Stimulated activated naive CD8-positive, alpha-beta T cell treated with anti-CD3 and anti-CD28 coated beads, Interleukin-15, amount 100 ng/mL, for 72 hours (primary cell): ENCODE measurements at regions not wholly inside any gene's neighbourhood (a gene's known extent, or its start where the extent isn't known, plus 50 kb on each side); places are given as distances from the start of the nearest gene placed in this dataset.
"Not testable (repeated sequence)": the region's sequence is repeated elsewhere in the genome, so short reads cannot be mapped to it uniquely, and the experiment has no call there.

Source experiments
- ATAC-seq: fragments of 150-1000 bp; cut with Tn5 transposase; 2 replicates; pipeline ENCODE4 v1.10.0; 2021; ENCODE audit warnings: mild to moderate bottlenecking, moderate library complexity
- DNase-seq, 2 donors: peaks; one replicate each; pipeline ENCODE4 v3.0.0; 2021 to 2022
- H3K27ac Mint-ChIP-seq, 2 donors: one replicate each; pipeline ENCODE4 v1.8.0; 2022; ENCODE audit warnings: mild to moderate bottlenecking in 2 of 2, mixed read lengths in 2 of 2, moderate library complexity in 2 of 2
- H3K27me3 Mint-ChIP-seq: one replicate; pipeline ENCODE4 v1.8.0; 2022; ENCODE audit warnings: mixed read lengths
- H3K4me1 Mint-ChIP-seq: one replicate; pipeline ENCODE4 v1.8.0; 2022; ENCODE audit warnings: mild to moderate bottlenecking, mixed read lengths
- H3K4me3 Mint-ChIP-seq, 2 donors: one replicate each; pipeline ENCODE4 v1.8.0; 2022; ENCODE audit warnings: mild to moderate bottlenecking in 2 of 2, mixed read lengths in 2 of 2, moderate library complexity in 1 of 2
- H3K9me3 Mint-ChIP-seq, 2 donors: one replicate each; pipeline ENCODE4 v1.8.0; 2022; ENCODE audit warnings: mixed read lengths in 2 of 2

DNA sequence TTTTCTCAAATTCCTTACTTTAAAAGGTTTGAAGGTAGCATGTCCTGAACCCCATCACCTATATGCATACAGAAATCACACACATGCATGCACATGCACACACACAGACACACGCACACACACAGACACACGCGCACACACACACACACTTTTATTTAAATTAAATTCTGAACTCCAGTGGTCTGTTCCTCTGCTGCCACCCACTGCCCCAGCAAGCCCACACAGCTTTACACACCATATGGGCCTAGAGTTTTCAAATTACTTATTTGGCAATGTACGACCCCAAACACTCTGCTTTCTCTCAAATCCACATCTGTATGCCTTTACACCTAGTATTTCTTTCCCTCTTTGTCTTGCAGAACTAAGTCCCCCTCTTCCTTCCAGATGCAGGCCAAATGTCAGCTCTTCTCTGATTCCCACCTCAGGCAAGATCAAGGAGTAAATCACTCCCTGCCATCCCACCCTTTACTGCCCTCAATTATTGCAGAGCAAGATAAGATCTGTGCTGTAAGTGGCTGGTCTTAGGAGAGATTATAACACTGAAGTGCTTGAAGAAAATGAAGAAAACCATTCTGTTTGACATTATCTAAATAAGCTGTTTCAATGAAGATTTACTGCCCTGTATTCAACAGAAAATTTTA, 429.9 kb upstream of the CXADR start:
- DNase-seq: no peak
- no peaks in the 10 kb centered on the region for H3K27me3 Mint-ChIP-seq
- ATAC-seq: no peak
- H3K9me3 Mint-ChIP-seq: peaks cover 6 to 8% of the 10 kb centered on the region in 2 donors
- H3K4me1 Mint-ChIP-seq: no peaks in the 10 kb centered on the region
- no peak overlapping the region for H3K4me3 Mint-ChIP-seq
- H3K27ac Mint-ChIP-seq: no peak overlapping the region

DNA sequence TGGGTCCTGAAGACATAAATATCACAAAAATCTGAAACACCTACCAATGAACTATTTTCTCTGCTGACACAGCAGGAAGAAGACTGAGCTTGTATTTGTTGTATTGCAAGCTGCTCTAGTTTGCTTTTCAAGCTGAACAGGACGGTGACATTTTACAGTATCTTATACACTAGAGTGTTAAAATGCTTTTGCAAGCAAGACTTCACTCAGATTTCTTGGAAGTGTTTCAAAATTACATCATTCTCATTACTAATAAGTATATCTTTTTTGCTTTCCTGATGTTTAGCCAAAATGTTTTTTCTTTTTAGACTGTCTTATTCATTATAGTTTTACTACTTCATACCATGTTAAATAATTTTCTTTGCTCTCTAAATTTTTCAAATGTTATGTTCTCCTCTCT, 427.1 kb upstream of the CXADR start:
- Mint-ChIP-seq H3K4me1 (no peaks in the 10 kb centered on the region), H3K27ac (no peak overlapping the region), H3K27me3 (no peaks in the 10 kb centered on the region), H3K4me3 (no peak overlapping the region), H3K9me3 (peaks cover 8 to 10% of the 10 kb centered on the region in 2 donors)
- ATAC-seq (no peak), DNase-seq (no peak)

DNA sequence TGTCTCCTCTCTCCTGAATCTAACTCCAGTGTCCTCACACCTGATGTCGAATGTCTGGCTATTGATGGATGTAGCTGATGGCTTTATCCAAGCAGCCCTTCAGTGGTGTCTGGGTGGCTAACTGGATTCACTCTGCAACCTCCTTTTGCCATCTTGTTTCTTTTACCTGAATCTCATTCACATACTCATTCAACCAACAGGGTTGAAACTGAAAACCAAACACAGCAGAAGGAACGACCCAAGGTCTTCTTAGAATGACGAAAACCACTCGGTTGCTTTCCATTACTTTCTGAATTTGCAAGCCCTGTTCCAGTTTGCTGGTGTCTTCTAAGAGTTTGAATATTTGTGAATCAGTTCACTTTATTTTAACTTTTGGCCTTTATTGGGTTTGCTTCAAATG, 424.3 kb upstream of the CXADR start:
- no peak overlapping the region for H3K27ac Mint-ChIP-seq
- no peak for DNase-seq
- no peak overlapping the region for H3K4me3 Mint-ChIP-seq
- no peaks in the 10 kb centered on the region for H3K4me1 Mint-ChIP-seq
- ATAC-seq: no peak
- H3K9me3 Mint-ChIP-seq: peaks cover 4 to 6% of the 10 kb centered on the region in 2 donors
- H3K27me3 Mint-ChIP-seq: no peaks in the 10 kb centered on the region

DNA sequence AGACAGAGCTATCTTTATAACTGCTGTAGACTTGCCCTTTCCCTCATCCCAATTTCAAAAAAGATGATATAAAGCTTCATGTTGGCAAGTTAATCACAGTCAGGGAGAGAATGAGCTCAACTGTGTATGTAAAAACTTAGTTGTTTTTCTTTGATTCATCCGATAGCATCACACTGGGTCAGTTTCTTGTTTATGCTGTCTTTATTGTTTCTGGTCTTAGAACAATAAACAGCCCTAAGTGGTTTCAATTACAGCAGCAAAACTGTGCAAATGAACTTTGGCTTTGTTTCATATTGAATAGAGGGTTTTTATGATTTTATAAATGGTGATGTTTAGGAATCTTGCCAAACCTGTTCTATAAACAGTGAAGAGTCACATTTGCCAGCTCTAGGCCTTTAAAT, 423.8 kb upstream of the CXADR start:
- no peak for DNase-seq
- Mint-ChIP-seq H3K9me3 (peaks cover 4 to 7% of the 10 kb centered on the region in 2 donors), H3K27me3 (no peaks in the 10 kb centered on the region), H3K27ac (no peak overlapping the region), H3K4me1 (no peaks in the 10 kb centered on the region), H3K4me3 (no peak overlapping the region)
- no peak for ATAC-seq

DNA sequence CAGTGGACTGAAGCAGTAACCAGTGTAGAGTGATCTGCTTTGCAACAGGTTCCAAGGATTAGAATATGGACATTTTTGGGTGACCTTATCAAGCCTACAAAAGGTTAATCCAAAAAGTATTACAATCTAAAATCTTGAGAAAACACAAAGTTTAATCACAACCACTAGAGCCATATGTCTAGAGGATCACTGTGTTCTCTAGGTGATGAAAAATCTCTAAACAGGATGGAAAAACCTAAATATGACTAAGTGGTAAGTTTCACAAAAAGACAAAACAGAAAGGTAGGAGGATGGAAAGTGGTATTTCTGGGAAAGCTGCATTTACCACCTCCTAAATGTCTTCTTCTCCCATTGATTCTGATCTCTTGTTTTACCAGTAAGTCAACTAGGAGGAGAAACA, 411.1 kb upstream of the CXADR start:
- Mint-ChIP-seq H3K27ac (no peak overlapping the region), H3K4me1 (no peaks in the 10 kb centered on the region)

DNA sequence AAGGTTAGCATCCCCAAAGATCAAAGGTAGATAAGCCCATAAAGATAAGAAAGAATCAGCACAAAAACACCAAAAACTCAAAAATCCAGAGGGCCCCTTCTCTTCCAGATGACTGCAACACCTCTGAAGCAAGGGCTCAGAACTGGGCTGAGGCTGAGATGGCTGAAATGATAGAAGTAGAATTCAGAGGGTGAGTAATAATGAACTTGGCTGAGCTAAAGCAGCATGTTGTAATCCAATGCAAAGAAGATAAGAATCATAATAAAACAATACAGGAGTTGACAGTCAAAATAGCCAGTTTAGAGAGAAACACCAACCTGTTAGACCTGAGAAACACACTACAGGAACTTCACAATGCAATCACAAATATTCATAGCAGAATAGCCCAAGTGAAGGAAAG, 406.9 kb upstream of the CXADR start:
- ATAC-seq (no peak), DNase-seq (no peak)
- Mint-ChIP-seq H3K4me1 (no peaks in the 10 kb centered on the region), H3K9me3 (peaks cover 27 to 48% of the 10 kb centered on the region in 2 donors), H3K27ac (no peak overlapping the region), H3K27me3 (no peaks in the 10 kb centered on the region), H3K4me3 (no peak overlapping the region)

More for the DNA sequence above, 411.1 kb upstream of the CXADR start:
- DNase-seq: no peak
- no peak for ATAC-seq
- Mint-ChIP-seq H3K27me3 (no peaks in the 10 kb centered on the region), H3K4me3 (no peak overlapping the region), H3K9me3 (peaks cover 22 to 47% of the 10 kb centered on the region in 2 donors)

DNA sequence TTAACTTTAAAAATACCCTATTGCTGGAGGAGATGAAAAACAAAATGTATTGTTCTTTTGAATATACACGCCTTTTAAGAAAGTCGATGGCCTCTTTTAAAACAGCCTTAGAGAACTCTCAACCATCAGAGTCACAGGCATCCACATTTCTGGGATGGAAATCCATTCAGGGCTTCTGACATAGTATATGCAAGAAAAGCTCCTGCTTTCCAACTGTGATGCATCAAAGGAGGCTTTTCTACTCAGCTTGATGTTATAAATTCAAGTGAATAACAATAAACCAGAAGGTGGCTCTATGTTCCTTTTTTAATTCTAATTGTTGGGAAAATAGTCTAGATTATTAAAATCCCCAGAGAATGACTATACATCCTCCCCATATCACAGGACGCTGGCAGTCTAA, 398.8 kb upstream of the CXADR start:
- H3K27me3 Mint-ChIP-seq: no peaks in the 10 kb centered on the region
- no peaks in the 10 kb centered on the region for H3K4me1 Mint-ChIP-seq
- H3K9me3 Mint-ChIP-seq: peaks cover 5 to 15% of the 10 kb centered on the region in 2 donors
- no peak for ATAC-seq
- no peak overlapping the region for H3K27ac Mint-ChIP-seq
- DNase-seq: no peak
- no peak overlapping the region for H3K4me3 Mint-ChIP-seq

DNA sequence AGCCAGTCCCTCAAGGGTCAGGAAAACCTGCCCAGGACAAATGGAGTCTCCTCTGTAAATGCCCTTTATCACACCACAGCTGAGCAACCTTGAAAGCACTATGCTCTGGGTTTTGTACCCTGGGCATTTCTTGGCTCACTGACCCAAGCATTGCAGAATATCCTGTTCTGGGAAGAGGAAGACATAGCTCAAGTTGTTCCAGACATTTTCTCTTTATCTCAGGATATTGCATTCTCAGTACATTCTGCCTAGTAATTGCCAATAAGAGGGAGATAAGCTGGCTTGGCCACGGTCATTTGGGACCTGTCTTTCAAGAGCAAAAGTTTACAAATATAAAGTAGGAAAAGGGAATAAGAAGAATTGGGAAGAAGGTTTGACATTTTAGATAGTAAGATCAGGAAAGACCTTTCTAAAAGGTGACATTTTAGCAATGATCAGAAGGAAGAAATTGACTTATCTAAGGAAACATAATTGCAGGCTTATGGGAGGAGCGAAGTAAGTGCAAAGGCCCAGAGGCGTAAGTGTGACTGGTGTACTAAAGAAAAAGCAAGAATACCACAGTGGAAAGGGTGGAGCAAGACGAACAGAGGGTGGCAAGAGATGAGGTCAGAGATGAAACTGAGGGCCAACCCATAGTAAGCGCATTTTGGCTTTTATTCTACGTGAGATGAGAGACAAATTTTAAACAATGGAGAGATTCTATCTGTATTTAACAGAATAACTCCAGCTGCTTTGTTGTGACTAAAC, 394.0 kb upstream of the CXADR start:
- no peak for ATAC-seq
- H3K27ac Mint-ChIP-seq: peak overlapping the region in 1 of 2 donors; percentile 5
- no peaks in the 10 kb centered on the region for H3K9me3 Mint-ChIP-seq
- no peak for DNase-seq
- H3K4me1 Mint-ChIP-seq: no peaks in the 10 kb centered on the region
- H3K4me3 Mint-ChIP-seq: no peak overlapping the region
- H3K27me3 Mint-ChIP-seq: no peaks in the 10 kb centered on the region

DNA sequence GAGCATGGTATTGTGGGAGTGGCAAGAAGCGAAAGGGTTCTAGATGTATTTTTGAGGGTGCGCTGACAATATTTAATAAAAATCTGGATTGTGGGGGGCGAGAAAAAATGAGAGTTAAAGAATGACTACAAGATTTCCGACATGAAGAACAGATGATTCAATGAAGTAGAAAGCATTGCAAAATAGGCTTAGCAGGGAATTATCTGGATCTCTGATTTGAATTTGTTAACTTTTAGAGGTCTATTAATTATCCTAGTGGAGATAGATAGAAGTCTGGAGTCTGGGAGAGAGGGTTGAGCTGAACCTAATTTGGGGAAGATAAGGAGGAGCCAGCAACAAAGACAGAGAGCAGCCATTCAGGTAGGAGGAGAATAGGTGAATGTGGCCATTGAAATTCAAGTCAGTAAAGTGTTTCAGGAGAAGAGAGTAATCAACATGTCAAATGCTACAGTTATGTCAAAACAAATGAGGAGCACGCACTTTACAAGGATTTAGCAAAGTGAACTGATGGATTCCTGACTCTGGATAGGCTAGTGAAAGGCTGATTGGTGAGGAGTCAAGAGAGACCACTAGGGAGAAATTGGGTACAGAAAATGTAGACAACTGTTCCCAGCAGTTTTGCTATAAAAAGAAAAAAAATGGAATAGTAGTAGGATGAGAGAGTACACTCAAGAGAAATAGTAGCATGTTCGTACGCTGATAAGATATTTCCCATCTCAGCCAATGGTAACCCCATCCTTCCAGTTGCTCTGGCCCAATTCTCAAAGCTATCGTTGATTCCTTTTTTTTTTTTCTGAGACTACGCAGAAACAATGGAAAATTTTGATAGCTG, 393.2 kb upstream of the CXADR start:
- DNase-seq (no peak), ATAC-seq (no peak)
- Mint-ChIP-seq H3K4me3 (no peak overlapping the region), H3K4me1 (no peaks in the 10 kb centered on the region), H3K27me3 (no peaks in the 10 kb centered on the region), H3K27ac (no peak overlapping the region), H3K9me3 (no peaks in the 10 kb centered on the region)

DNA sequence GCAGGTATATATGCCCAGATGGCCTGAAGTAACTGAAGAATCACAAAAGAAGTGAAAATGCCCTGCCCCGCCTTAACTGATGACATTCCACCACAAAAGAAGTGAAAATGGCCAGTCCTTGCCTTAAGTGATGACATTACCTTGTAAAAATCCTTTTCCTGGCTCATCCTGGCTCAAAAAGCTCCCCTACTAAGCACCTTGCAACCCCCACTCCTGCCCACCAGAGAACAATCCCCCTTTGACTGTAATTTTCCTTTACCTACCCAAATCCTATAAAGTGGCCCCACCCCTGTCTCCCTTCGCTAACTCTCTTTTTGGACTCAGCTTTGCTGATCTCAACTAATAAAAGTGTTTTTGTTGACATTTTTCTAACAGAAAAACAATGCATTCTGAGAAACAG, 385.4 kb upstream of the CXADR start:
- DNase-seq, H3K27ac Mint-ChIP-seq, H3K9me3 Mint-ChIP-seq, H3K27me3 Mint-ChIP-seq, H3K4me3 Mint-ChIP-seq, ATAC-seq, H3K4me1 Mint-ChIP-seq: not testable (repeated sequence)

DNA sequence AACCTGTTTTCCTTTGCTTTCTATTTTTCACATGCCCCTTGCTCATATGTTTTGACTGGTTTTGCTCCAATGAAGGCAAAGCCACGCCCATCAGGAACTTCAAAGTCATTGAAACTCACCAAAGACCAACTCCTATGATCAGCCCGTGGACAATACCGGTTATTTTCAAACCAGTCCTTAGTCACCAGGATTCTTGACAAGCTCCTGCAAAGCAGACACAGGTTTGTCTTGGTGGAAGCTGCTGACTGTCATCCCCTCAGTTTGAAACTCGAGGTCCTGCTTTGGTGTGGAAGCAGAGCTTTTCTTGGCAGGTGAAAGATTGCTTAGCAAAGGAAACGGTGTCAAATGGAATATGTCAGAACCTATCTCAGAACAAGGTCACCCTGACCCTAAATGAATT, 384.7 kb upstream of the CXADR start:
- Mint-ChIP-seq H3K27me3 (no peaks in the 10 kb centered on the region), H3K4me3 (no peak overlapping the region), H3K4me1 (no peaks in the 10 kb centered on the region), H3K27ac (no peak overlapping the region), H3K9me3 (peaks cover 0 to 3% of the 10 kb centered on the region in 2 donors)
- ATAC-seq (no peak), DNase-seq (no peak)

DNA sequence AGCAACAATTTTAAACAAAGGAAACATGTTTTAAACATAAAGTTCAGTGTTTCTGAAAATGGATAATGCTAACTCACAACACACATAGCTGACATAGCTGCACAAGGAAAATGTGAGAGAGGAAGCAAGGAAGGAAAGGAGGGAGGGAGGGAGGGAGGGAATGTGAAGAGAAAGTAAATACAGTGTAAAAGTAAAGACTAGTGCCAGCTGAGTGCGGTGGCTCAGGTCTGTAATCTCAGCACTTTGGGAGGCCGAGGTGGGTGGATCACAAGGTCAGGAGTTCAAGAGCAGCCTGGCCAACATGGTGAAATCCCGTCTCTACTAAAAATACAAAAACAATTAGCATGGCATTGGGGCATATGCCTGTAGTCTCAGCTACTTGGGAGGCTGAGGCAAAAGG, 373.7 kb upstream of the CXADR start:
- Mint-ChIP-seq H3K27ac (peak overlapping the region in 1 of 2 donors; percentile 65), H3K4me3 (peak overlapping the region; percentile 20 to 40)
- not testable (repeated sequence) for ATAC-seq

DNA sequence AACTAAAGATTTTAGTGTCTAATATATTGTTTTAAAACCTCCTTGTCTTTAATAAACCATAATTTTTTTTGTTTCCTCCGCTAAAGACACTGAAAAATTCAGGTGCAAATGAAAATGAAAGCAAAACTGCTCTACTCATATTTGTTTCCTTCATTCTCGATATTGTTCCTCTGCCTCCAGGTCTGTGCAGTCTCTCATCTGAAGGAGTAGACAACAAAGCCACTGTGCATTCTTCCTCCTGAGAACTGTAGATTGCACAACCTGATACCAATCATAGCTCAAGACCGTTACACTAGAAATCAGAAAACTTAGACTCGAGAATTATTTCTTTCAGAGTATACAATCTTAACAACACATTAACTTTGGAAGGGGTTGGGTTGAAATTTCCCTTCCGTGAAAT, 373.1 kb upstream of the CXADR start:
- Mint-ChIP-seq H3K27me3 (no peaks in the 10 kb centered on the region), H3K27ac (peak overlapping the region in 1 of 2 donors; percentile 88), H3K4me1 (no peaks in the 10 kb centered on the region), H3K9me3 (no peaks in the 10 kb centered on the region), H3K4me3 (peak overlapping the region; percentile 55 to 75)
- DNase-seq (no peak), ATAC-seq (no peak)

More for the DNA sequence above, 373.7 kb upstream of the CXADR start:
- H3K9me3 Mint-ChIP-seq, DNase-seq, H3K27me3 Mint-ChIP-seq, H3K4me1 Mint-ChIP-seq: not testable (repeated sequence)

DNA sequence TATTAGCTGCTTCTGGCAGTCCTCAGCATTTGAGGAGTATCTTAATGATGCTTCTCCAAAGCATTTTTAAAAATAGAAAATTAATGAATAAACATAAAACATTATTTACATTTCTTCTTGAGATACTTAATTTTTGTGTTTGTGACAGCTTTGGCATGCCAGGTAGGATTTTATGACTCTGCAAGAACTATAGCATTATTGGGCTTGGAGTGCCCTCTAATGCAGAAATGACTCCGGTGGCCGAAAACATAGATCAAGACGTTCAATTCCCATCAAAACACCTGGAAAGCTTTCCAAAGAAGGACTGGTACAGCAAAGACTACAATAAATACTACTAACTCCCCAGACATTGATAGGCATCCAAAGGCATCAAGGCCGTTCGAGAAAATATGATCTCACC, 366.4 kb upstream of the CXADR start:
- H3K27me3 Mint-ChIP-seq: no peaks in the 10 kb centered on the region
- peaks cover 1 to 8% of the 10 kb centered on the region in 2 donors for H3K9me3 Mint-ChIP-seq
- ATAC-seq (no peak), DNase-seq (no peak)
- H3K4me1 Mint-ChIP-seq: no peaks in the 10 kb centered on the region
- H3K4me3 Mint-ChIP-seq: no peak overlapping the region
- no peak overlapping the region for H3K27ac Mint-ChIP-seq

DNA sequence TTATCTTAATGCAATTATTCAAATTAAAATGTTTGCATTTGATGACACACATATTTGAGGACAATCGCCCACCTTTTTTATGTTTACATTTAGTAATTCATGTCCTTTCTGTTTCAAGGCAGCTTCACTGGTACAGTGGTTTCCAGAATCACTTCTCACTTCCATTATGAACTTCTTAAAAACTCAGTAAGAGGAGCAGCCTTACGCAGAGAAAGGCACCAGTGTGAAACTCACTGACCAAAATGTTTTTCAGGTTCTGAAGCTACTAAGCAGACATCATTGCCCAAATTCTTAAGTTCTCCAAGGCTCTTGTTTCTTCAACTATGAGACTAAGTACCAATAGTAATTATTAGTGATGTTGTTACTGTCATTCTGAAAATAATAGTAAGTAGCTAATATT, 353.1 kb upstream of the CXADR start:
- Mint-ChIP-seq H3K4me1 (no peaks in the 10 kb centered on the region), H3K27me3 (no peaks in the 10 kb centered on the region), H3K4me3 (no peak overlapping the region), H3K9me3 (peaks cover 1 to 25% of the 10 kb centered on the region in 2 donors), H3K27ac (no peak overlapping the region)
- no peak for DNase-seq
- no peak for ATAC-seq

DNA sequence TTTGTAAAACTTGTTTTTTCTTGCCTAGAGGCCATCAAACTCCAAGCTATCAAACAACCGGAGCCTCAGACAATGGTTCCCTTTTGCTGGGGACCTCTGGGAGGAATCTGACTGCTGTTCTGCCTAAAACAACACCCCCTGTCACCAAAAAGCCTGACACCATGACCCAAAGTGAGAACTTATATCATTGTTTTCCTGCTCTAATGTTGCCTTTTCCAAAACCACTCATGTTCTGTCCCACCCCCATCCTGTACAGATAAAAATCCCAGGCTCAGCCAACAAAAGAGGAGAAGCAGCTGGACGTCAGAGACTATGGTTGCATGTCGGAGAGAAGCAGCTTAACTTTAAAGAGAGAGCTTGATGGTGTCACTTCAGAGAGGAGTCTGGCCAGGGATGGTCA, 327.2 kb upstream of the CXADR start:
- Mint-ChIP-seq H3K27ac (no peak overlapping the region), H3K4me3 (no peak overlapping the region), H3K9me3 (peaks cover 17 to 23% of the 10 kb centered on the region in 2 donors), H3K27me3 (no peaks in the 10 kb centered on the region), H3K4me1 (no peaks in the 10 kb centered on the region)
- DNase-seq (no peak), ATAC-seq (no peak)
